ENCODE measurements at regions not wholly inside any gene's neighbourhood (a gene's known extent, or its start where the extent isn't known, plus 50 kb on each side); places are given as distances from the start of the nearest gene placed in this dataset.
"Not testable (repeated sequence)": the region's sequence is repeated elsewhere in the genome, so short reads cannot be mapped to it uniquely, and the experiment has no call there.

DNA sequence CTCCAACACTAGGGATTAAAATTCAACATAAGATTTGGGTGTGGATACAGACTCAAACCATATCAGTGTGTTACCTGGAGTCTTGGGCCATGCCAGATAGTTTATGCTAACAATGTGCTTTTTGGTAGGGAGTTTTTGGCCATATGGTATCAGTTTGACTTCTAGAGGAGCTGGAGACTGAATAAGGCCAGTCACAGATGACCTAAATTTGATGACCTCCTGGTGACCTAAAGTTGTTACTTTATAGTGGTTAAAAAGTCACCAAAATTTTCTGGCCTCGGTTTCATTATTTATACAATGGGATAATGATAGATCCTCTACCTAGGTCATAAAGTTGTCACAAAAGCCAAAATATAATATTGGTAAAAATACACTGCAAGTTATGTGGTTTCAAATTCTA, 877.1 kb downstream of the RAPGEF2 start:
- POLR2A ChIA-PET: no interaction called here

DNA sequence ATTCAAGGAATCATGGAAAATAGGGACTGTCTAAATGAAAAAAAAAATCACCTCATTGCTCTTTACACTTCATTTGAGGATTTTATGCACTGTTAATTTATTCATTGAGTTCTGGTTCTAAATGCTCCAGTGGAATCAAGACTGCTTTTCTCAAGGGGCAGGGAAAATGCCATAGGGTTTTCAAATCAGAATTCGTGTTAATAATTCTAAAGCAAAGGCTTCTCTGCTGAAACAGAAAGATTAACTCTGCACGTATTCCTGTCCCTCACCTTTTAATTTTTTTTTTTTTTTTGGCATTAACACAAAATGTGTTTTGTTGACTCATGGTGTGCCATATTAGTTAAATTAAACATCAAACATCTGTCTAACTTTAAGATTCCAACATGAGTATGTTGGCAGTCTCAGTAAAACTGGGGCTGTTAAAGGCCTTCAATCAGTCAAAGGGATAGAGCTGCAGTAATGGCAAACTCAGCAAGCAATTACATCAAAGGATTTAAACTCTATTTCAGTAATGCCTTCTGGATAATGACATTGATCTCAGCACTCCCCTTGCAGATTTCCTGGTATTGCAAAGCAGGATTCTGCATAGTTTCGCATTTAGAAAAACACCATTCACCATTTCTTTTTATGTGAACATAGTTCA, 878.1 kb downstream of the RAPGEF2 start:
- CTCF ChIA-PET: no interaction called here
- POLR2A ChIA-PET: no interaction called here

More for the DNA sequence above, 877.1 kb downstream of the RAPGEF2 start:
- CTCF ChIA-PET: no interaction called here

DNA sequence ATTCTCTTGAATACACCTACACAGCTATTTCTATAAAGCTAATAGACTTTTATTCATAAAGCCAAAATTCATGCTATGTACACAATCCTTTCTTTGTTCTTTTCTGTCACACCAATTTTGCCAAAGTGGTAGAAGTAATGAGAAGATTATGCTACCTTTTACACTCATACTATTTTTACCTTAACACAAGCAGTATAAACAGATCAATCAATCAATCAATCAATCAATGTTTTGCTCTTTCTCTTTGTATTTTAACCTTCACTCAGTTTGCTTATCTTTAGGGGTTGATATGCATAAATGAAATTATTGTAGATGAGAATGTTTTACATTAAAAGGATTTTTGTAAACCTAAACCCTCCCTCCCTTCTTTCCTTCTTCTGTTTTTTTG, 878.6 kb downstream of the RAPGEF2 start:
- CTCF ChIA-PET: no interaction called here
- POLR2A ChIA-PET: no interaction called here

DNA sequence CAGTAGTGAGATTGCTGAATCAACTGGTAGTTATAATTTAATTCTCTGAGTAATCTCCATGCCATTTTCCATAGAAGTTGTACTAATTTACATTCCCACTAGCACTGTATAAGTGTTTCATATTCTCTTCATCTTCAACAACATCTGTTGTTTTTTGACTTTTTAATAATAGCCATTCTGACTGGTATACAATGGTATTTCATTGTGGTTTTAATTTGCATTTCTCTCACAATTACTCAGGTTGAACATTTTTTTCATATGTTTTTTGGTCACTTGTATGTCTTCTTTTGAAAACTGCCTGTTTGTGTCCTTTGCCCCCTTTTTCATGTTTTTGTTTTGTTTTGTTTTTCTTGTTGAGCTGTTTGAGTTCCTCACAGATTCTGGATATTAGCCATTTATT, 880.2 kb downstream of the RAPGEF2 start:
- ChIA-PET POLR2A (no interaction called here), CTCF (no interaction called here)

DNA sequence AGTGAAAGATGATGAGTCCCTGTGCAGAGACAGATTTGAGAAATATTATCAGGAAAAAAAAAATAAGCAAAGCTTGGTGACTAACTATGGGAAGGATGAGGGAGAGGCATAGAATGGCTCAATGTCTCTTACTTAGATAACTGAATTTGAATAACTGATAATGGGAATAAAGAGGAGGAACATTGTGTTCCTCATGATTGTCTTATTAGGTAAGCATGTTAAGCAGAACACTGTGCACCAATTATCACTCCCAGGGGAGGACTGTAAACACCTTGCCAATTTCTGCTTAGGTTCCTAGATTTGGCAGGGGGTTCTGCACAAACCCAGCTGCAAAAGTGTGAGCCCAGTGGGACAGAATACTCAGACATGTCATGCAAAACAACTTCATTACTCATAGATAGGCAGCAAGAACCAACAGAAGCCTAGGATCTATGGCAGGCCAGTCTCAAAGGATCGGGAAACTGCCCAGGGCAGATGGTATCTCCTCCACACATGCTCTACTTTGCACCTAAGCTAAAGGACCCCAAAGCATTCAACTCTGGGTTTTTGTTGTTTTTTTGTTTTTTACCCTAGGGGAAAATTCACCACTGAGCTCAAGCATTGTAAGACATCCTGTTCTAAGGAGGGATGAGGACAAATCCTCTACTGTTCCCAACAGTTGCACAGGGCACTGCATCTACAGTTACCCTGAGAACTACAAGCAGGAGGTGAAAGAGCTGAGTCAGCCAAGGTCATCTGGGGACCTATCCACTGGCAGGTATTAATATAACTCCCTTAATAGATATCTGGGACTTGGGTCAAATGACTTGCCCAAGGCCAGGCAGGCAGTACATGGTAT, 907.0 kb downstream of the RAPGEF2 start:
- POLR2A ChIA-PET: no interaction called here
- CTCF ChIA-PET: no interaction called here

DNA sequence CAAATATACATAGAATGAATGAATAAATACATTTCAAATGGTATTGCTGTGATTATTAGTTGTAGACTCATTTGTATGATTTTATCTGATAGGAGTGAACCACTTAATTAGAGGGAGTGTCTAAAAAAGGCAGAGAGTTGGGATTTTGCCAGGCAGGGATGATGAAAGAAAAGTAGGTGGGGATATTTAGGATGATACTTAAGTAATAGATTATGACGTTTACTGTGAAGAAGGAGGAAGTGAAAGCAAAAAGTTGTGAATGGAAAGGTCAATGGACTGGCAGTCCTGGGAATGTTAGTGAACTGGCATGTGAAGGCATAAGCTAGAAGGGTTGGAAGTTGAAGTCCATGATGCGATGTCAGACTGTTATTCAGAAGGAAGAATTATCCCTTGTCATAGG, 917.1 kb downstream of the RAPGEF2 start:
- CTCF ChIA-PET: no interaction called here
- POLR2A ChIA-PET: no interaction called here

DNA sequence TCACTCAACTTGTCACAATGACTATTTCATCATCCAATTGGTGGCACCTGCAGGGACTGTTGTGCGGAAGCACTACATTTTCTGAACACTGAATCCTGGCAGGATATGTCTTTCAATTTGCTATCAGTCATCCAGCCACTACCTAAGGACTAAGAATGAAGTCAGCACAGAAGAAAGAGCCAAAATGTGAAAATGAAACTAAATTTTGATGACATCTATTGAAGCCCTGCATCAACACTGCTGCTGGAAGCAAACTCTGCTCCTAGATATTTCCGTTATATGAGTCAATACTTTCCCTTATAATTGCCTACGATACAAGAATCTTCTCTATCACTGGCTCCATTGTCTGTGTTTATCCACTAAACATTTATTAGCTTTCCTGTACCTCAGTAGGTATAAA, 917.9 kb downstream of the RAPGEF2 start:
- POLR2A ChIA-PET: no interaction called here
- CTCF ChIA-PET: no interaction called here

DNA sequence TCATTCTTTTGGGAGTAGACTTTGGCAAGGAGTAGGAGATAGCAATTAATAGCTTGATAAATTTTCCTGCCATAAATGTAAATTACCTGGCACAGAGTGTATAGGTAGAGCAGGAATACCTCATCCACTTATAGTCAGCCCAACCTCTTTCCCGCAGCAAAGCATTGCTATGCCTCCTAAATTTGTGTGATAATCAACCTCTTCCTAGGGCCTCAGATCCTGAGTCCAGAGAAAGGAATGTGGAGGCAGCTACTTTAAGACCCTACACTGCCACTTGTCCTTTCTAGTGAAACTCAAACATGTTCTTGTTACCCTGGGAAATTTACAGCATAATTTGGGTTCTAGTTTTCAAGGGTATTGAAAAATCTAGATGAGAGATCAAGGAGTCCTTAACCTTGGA, 919.0 kb downstream of the RAPGEF2 start:
- ChIA-PET POLR2A (no interaction called here), CTCF (no interaction called here)

DNA sequence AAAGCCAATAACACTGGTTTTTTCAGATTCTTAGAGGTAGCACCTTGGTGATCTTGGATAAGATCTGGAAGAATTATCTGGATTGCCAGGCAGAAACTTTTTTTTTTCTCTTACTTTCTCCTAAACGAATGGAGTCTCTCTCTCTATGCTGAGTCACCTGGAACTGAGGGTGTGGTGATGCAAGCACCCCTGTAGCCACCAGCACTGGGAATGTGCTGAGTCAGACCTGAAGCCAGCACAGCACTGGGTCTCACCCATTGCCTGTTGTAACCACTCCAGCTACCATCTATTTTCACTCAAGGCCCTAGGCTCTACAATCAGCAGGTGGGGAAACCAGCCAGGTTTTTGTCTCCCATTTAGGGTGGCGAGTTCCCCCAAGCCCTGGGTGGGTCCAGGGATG, 923.8 kb downstream of the RAPGEF2 start:
- POLR2A ChIA-PET: no interaction called here
- CTCF ChIA-PET: no interaction called here

DNA sequence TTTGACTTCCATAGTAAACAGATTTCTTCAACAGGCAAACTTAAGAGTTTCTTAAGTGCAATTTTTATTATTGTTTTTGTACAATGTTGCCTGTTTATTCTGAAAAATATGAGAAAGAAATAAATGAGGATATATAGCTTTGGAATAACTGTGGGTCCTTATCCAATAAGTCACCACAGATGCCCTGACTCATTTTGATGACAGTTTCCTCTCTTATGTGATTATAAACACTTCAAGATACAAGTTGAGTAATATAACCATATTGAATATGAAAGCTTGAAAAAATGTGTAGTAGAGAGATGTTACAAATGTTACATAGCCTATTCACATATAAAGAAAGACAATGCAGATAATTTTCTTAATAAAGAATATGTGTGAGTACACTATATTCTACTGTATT, 931.6 kb downstream of the RAPGEF2 start:
- ChIA-PET POLR2A (no interaction called here), CTCF (no interaction called here)

DNA sequence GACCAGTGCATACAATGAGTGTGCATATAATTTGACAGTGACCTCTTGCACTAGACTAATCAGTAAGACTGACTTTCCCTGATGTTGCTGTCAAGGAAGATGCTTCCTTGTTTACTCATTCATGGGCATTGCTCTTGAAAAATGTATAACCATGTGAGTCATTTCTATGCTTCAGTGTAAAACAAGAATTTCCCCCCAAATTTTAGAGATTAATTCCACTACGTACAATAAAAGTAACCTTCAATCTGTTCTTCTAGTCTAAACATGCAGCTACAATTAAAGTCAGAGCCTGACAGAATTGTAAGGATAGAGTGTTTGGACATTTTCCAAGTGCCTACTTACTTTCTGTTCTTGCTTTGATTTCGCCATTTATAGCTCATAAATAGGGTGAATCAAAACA, 935.7 kb downstream of the RAPGEF2 start:
- ChIA-PET CTCF (no interaction called here), POLR2A (no interaction called here)

DNA sequence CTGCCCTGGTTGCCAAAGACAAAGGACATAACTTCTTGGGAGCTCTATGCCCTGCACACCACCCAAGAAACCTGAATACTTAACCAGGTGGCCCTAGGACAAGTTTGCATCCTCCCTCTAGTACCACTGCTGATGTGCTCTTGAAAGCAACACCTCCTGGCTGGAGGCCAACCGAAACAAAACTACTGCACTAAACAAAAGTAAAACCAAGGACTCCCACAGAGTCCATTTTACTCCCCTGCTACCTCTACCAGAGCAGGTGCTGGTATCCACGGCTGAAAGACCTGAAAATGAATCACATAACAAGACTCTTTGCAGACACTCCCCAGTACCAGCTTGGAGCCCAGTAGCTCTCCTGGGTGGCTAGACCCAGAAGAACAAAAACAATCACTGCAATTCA, 941.8 kb downstream of the RAPGEF2 start:
- ChIA-PET POLR2A (no interaction called here), CTCF (no interaction called here)

DNA sequence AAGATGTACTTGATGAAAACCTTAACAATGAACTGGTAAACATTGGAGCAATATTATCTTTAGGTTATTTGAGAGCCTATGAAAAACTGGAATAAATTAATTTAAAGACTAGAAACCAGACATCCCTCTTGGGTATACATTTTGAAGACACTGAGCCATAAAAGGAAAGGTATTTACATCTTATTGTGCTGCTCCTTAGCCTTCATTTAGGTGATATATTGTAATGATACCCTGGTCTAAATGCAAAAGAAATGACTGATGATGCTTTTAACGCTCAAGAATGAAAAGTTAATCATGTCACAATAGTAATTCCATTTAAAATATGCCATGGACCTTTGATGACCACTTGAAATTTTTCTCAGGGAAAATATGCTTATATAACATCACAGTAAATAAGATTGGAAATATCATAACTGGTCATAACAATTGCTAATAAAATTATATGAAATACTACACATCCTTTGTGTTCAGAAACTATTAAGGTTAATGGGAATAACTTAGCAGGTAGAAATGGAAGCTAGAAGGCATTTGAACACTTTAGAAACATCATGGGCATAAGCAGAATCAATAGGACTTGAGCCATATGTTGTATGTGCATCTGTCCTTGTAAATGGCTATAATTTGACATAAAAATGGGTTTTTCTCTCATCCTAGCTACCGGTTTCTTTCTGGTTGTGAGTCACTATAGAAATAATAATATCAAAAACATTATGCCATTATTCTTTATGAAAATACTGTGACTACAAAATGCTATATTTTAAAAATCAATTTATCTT, 979.7 kb downstream of the RAPGEF2 start:
- CTCF ChIA-PET: no interaction called here

DNA sequence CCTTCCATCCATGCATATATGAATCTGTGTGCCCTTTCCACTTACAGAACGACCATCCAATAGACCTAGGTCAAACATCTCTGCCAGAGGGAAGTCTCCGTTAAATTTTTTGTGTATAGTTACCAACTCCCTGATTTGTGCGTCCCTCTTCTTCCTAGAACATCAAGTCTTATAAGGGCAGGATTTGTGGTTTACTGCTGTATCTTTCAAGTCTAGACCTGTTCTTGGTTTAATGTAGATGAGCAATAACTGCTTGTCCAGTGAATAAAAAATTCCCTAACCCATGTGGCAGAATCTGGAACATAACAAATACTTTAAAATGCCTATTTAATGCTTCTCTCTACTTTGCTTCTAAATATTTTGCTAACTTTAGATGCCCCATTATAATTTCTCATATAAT, 988.8 kb downstream of the RAPGEF2 start:
- ChIA-PET CTCF (no interaction called here), POLR2A (no interaction called here)

More for the DNA sequence above, 979.7 kb downstream of the RAPGEF2 start:
- POLR2A ChIA-PET: no interaction called here

DNA sequence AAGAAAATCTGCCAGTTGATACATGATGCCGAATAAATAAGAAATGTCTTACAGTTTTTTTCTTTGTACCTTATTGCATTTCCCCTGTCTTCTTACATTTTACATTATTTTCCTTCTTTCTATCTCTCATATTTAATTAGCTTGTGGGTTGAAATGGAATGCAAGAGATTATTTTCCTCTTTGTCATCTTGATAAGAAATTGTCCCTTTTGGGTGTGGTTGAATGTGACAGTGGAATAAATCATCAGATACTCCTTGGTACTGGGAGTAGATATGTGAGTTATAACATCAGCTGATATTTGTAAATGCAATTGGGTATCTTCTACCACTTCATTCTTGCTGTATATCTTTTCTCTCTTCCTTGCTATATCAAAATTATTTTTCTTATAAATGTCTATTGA, 997.4 kb downstream of the RAPGEF2 start:
- CTCF ChIA-PET: no interaction called here
- POLR2A ChIA-PET: no interaction called here

DNA sequence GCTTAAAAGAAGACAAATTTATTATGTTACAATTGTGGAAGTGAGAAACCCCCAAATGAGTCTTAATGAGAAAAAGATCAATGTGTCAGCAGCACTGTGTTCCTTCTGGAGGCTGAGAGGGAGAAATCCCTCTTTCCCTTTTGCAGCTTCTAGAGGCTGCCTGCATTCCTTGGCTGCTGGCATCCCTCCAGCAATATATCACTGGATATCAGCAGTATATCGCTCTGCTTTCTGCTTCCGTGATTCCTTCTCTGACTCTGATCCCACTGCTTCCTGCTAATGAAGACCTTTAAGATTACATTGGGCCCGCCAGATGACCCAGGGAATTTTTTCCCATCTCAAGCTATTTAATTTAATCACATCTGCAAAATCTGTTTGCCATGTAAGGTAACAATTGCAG, 1008.0 kb downstream of the RAPGEF2 start:
- ChIA-PET CTCF (no interaction called here), POLR2A (no interaction called here)

DNA sequence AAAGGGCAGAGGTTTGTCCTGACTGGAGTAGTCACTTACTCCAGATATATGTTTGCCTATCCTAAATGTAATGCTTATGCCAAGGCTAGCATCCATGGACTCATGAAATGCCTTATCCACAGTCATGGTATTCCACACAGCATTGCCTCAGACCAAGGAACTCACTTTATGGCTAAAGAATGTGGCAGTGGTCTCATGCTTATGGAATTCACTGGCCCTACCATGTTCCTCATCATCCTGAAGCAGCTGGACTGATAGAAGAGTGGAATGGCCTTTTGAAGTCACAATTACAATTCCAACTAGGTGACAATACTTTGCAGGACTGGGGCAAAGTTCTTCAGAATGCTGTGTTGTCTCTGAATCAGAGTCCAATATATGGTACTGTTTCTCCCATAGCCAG, 1014.8 kb downstream of the RAPGEF2 start:
- ChIA-PET CTCF (no interaction called here), POLR2A (no interaction called here)

DNA sequence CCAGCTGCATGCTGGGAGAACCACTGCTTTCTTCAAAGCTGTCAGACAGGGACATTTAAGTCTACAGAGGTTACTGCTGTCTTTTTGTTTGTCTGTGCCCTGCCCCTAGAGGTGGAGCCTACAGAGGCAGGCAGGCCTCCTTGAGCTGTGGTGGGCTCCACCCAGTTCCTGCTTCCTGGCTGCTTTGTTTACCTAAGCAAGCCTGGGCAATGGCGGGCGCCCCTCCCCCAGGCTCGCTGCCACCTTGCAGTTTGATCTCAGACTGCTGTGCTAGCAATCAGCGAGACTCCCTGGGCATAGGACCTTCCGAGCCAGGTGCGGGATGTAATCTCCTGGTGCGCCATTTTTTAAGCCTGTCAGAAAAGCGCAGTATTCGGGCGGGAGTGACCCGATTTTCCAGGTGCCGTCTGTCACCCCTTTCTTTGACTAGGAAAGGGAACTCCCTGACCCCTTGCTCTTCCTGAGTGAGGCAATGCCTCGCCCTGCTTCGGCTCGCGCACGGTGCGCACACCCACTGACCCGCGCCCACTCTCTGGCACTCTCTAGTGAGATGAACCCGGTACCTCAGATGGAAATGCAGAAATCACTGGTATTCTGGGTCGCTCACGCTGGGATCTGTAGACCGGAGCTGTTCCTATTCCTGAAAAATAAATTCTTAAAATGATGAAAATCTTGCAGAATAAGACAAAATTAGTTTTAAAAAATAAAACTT, 1022.9 kb downstream of the RAPGEF2 start:
- POLR2A ChIA-PET, CTCF ChIA-PET: not testable (repeated sequence)

DNA sequence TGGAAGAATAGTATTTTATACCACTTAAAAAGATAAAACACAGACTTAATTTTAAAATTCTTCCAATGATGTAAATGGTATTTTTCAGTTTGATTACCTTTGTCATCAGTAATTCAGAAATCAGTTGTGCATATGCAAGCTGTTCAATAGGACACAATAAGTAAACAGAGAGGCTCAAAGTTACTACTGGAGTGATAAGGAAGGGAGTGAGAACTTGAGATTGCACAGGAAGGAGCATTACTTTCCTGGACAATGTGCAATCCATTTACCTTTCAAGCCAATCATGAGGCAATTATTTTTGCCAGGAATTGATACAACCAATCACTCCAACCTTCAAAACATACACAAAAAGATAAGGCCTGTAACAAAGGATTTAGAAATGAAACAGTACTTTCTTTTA, 1024.3 kb downstream of the RAPGEF2 start:
- CTCF ChIA-PET: no interaction called here
- POLR2A ChIA-PET: no interaction called here

DNA sequence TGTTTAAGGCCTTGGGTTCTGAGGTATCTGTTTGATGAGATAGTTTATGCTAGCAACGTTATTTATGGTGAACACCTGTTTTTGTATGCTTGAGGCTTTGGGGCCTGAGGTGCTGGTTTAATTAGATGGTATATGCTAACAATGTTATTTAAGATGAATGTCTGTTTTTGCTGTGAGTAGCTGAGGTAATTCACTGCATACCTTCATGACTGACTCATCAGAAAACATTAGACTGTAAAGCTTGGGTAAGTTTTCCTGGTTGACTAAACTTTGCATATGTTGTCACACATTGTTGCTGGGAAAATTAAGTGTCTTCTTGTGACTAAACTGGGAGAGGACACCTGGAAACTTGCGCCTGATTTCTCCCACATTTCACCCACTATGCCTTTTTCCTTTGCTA, 1026.6 kb downstream of the RAPGEF2 start:
- POLR2A ChIA-PET: no interaction called here
- CTCF ChIA-PET: no interaction called here

DNA sequence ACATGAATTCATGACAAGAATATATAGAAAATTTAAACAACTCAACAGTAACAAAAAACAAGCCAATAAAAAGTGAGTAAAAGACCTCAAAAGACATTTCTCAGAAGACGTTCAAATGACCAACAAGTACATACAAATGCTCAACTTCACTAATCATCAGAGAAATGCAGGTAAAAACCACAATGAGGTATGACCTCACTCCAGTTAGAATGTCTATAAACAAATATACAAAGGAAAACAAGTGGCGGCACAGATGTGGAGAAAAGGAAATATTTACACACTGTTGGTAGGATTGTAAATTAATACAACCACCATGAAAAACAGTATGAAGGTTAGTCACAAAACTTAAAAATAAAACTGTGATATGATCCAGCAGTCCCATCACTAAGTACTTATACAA, 1033.1 kb downstream of the RAPGEF2 start:
- ChIA-PET CTCF (no interaction called here), POLR2A (no interaction called here)

All from activated CD8-positive, alpha-beta memory T cell treated with anti-CD3 and anti-CD28 coated beads for 36 hours (primary cell).